ENCODE measurements at regions not wholly inside any gene's neighbourhood (a gene's known extent, or its start where the extent isn't known, plus 50 kb on each side); places are given as distances from the start of the nearest gene placed in this dataset.
"Not testable (repeated sequence)": the region's sequence is repeated elsewhere in the genome, so short reads cannot be mapped to it uniquely, and the experiment has no call there.

- no peak for DNase-seq (ENCODE audit: low read depth)
- no peak overlapping the region for H3K4me3 ChIP-seq (replicated peaks; ENCODE audit: low read depth, low read length)
- TF ChIP-seq CTCF (IDR thresholded peaks at IDR 0.05; ENCODE audit: low read length, missing control alignments): no peak
Measured at GRCh38 chr18:35890323-35890722, 82.2 kb upstream of the RMP24 start.

GRCh38 chr18:35892118-35892517 is 80.4 kb upstream of the RMP24 start:
- DNase-seq (ENCODE audit: low read depth): no peak
- TF ChIP-seq CTCF (IDR thresholded peaks at IDR 0.05; ENCODE audit: low read length, missing control alignments): no peak
- no peak overlapping the region for H3K4me3 ChIP-seq (replicated peaks; ENCODE audit: low read depth, low read length)

GRCh38 chr18:35897481-35897880 is 75.0 kb upstream of the RMP24 start:
- DNase-seq (ENCODE audit: low read depth); H3K4me3 ChIP-seq (replicated peaks; ENCODE audit: low read depth, low read length): not testable (repeated sequence)

- no peak overlapping the region for H3K4me3 ChIP-seq (replicated peaks; ENCODE audit: low read depth, low read length)
- no peak for TF ChIP-seq CTCF (IDR thresholded peaks at IDR 0.05; ENCODE audit: low read length, missing control alignments)
- no peak for DNase-seq (ENCODE audit: low read depth)
Measured at GRCh38 chr18:35904389-35905037, 68.0 kb upstream of the RMP24 start.

GRCh38 chr18:35905436-35905835 is 67.0 kb upstream of the RMP24 start:
- no peak for TF ChIP-seq CTCF (IDR thresholded peaks at IDR 0.05; ENCODE audit: low read length, missing control alignments)
- no peak for DNase-seq (ENCODE audit: low read depth)
- H3K4me3 ChIP-seq (replicated peaks; ENCODE audit: low read depth, low read length): no peak overlapping the region

GRCh38 chr18:35906291-35906690 is 66.2 kb upstream of the RMP24 start:
- not testable (repeated sequence) for H3K4me3 ChIP-seq (replicated peaks; ENCODE audit: low read depth, low read length); DNase-seq (ENCODE audit: low read depth)

GRCh38 chr18:35910327-35910726 is 62.2 kb upstream of the RMP24 start:
- no peak for DNase-seq (ENCODE audit: low read depth)
- H3K4me3 ChIP-seq (replicated peaks; ENCODE audit: low read depth, low read length): no peak overlapping the region
- TF ChIP-seq CTCF (IDR thresholded peaks at IDR 0.05; ENCODE audit: low read length, missing control alignments): no peak

GRCh38 chr18:35912332-35912731 is 60.1 kb upstream of the RMP24 start:
- no peak for TF ChIP-seq CTCF (IDR thresholded peaks at IDR 0.05; ENCODE audit: low read length, missing control alignments)
- DNase-seq (ENCODE audit: low read depth): no peak
- no peak overlapping the region for H3K4me3 ChIP-seq (replicated peaks; ENCODE audit: low read depth, low read length)

Data from fibroblast of pulmonary artery (primary cell).